CD14-positive monocyte (primary cell): ENCODE measurements at regions not wholly inside any gene's neighbourhood (a gene's known extent, or its start where the extent isn't known, plus 50 kb on each side); places are given as distances from the start of the nearest gene placed in this dataset.

Experiments used
- DNase-seq, 3 donors: peaks; one replicate each; pipeline ENCODE4 v3.0.0-alpha.2; 2011 to 2022
- H2AFZ ChIP-seq: 2 replicates; pipeline ENCODE4 v1.6.0; 2012; ENCODE audit warnings: mild to moderate bottlenecking, low read depth, low read length, inconsistent platforms; ENCODE audit not compliant: insufficient read depth, poor library complexity, severe bottlenecking
- H3K27ac ChIP-seq, 2 donors: 1 replicate in 1 of 2; 2 replicates in 1 of 2; pipeline ENCODE4 v1.5.1; 2012 to 2013; ENCODE audit warnings: low read length in 2 of 2, control low read depth in 1 of 2, inconsistent platforms in 1 of 2, low read depth in 1 of 2, mild to moderate bottlenecking in 1 of 2
- H3K27me3 ChIP-seq, 2 donors: one replicate each; pipeline versions ENCODE4 v1.6.0 to v1.6.1; 2011 to 2013; ENCODE audit warnings: low read length in 2 of 2; ENCODE audit not compliant: control insufficient read depth in 2 of 2, insufficient read depth in 2 of 2
- H3K36me3 ChIP-seq, 2 donors: replicated peaks in 1 of 2; 1 replicate in 1 of 2; 2 replicates in 1 of 2; pipeline versions ENCODE4 v1.5.1 to v1.6.1; 2012 to 2013; ENCODE audit warnings: low read length in 2 of 2, control low read depth in 1 of 2, inconsistent platforms in 1 of 2, mild to moderate bottlenecking in 1 of 2; ENCODE audit not compliant: insufficient read depth in 2 of 2, control insufficient read depth in 1 of 2
- H3K4me1 ChIP-seq, 2 donors: 1 replicate in 1 of 2; 2 replicates in 1 of 2; pipeline versions ENCODE4 v1.5.1 to v1.6.1; 2012 to 2013; ENCODE audit warnings: low read length in 2 of 2, control low read depth in 1 of 2, inconsistent platforms in 1 of 2, mild to moderate bottlenecking in 1 of 2, moderate library complexity in 1 of 2; ENCODE audit not compliant: insufficient read depth in 2 of 2, control insufficient read depth in 1 of 2
- H3K4me2 ChIP-seq: replicated peaks from 2 replicates; pipeline ENCODE3; 2012; ENCODE audit warnings: low read length, moderate library complexity, mild to moderate bottlenecking; ENCODE audit not compliant: poor library complexity, severe bottlenecking; ENCODE audit errors: extremely low read depth
- H3K4me3 ChIP-seq, 3 experiments: fragments of 200-600 bp in 1 of 3; sonication (generic) in 1 of 3; replicated peaks in 1 of 3; 1 replicate in 2 of 3; 2 replicates in 1 of 3; pipeline ENCODE4 v1.5.1; 2011 to 2013; ENCODE audit warnings: low read length in 3 of 3, mild to moderate bottlenecking in 3 of 3, control low read depth in 2 of 3, low read depth in 2 of 3, inconsistent platforms in 1 of 3, moderate library complexity in 1 of 3
- H3K79me2 ChIP-seq: 2 replicates; pipeline ENCODE4 v1.6.0; 2012; ENCODE audit warnings: mild to moderate bottlenecking, control low read depth, inconsistent platforms, low read length, moderate library complexity; ENCODE audit not compliant: insufficient read depth
- H3K9ac ChIP-seq: 2 replicates; pipeline ENCODE4 v1.6.0; 2017; ENCODE audit warnings: low read length, mild to moderate bottlenecking; ENCODE audit not compliant: insufficient read depth, poor library complexity, severe bottlenecking
- H3K9me3 ChIP-seq, 2 donors: replicated peaks in 1 of 2; 1 replicate in 1 of 2; 2 replicates in 1 of 2; pipeline versions ENCODE4 v1.5.1 to v1.6.1; 2012 to 2013; ENCODE audit warnings: low read length in 2 of 2, control low read depth in 1 of 2; ENCODE audit not compliant: control insufficient read depth in 1 of 2, insufficient read depth in 1 of 2
- H4K20me1 ChIP-seq: 2 replicates; pipeline ENCODE4 v1.6.0; 2012; ENCODE audit warnings: mild to moderate bottlenecking, low read length, control low read depth, moderate library complexity; ENCODE audit not compliant: insufficient read depth
- H3K27ac Mint-ChIP-seq, 7 donors: one replicate each; pipeline ENCODE4 v1.8.0; 2020; ENCODE audit warnings: mild to moderate bottlenecking in 7 of 7, mixed read lengths in 7 of 7, moderate library complexity in 6 of 7, inconsistent platforms in 2 of 7
- H3K27me3 Mint-ChIP-seq, 3 donors: one replicate each; pipeline ENCODE4 v1.8.0; 2021 to 2022; ENCODE audit warnings: low read depth in 3 of 3, mild to moderate bottlenecking in 3 of 3, mixed read lengths in 3 of 3, moderate library complexity in 3 of 3, inconsistent platforms in 1 of 3
- H3K36me3 Mint-ChIP-seq, 2 donors: one replicate each; pipeline ENCODE4 v1.8.0; 2020; ENCODE audit warnings: mixed read lengths in 2 of 2, inconsistent platforms in 1 of 2, mild to moderate bottlenecking in 1 of 2
- H3K4me1 Mint-ChIP-seq: one replicate; pipeline ENCODE4 v1.8.0; 2020; ENCODE audit warnings: mild to moderate bottlenecking, mixed read lengths
- H3K4me3 Mint-ChIP-seq, 2 donors: one replicate each; pipeline ENCODE4 v1.8.0; 2020; ENCODE audit warnings: mild to moderate bottlenecking in 2 of 2, mixed read lengths in 2 of 2, moderate library complexity in 1 of 2
- H3K9me3 Mint-ChIP-seq, 7 donors: one replicate each; pipeline ENCODE4 v1.8.0; 2020 to 2022; ENCODE audit warnings: mixed read lengths in 7 of 7, mild to moderate bottlenecking in 6 of 7, moderate library complexity in 6 of 7, inconsistent platforms in 2 of 7
- CTCF ChIP-seq: fragments of 200-600 bp; IDR thresholded peaks from one replicate; pipeline ENCODE4 v1.8.0; 2022; ENCODE audit warnings: antibody characterized with exemption, mild to moderate bottlenecking
- WGBS: methylation state at CpG from one replicate; pipeline ENCODE4 v1.1.5; 2013; ENCODE audit warnings: missing lambda C conversion rate; ENCODE audit not compliant: insufficient coverage; 5-methylcytosine and 5-hydroxymethylcytosine counted together
- intact Hi-C, 2 donors: fragments of 100-400 bp; cut with micrococcal nuclease; formaldehyde crosslinking; loops; one replicate each; pipeline versions ENCODE4 v1.15.0 to v1.15.1; 2023

- no peaks in the 10 kb centered on the region for H3K9me3 ChIP-seq
- no peak for DNase-seq
- no peak overlapping the region for H3K4me2 ChIP-seq
- H2AFZ ChIP-seq: no peak overlapping the region
- no peaks in the 10 kb centered on the region for H3K36me3 Mint-ChIP-seq
- no peaks in the 10 kb centered on the region for H3K27me3 ChIP-seq
- H3K4me3 ChIP-seq: no peak overlapping the region
- H3K27ac Mint-ChIP-seq: no peak overlapping the region
- H3K79me2 ChIP-seq: no peaks in the 10 kb centered on the region
- whole genome bisulfite sequencing: no CpG with 5 or more reads among the region's 1 CpG
- H3K27ac ChIP-seq: no peak overlapping the region
- H3K4me1 ChIP-seq: peaks cover 14 to 17% of the 10 kb centered on the region in 2 donors
- no peaks in the 10 kb centered on the region for H3K9me3 Mint-ChIP-seq
- no peaks in the 10 kb centered on the region for H4K20me1 ChIP-seq
- H3K36me3 ChIP-seq: no peaks in the 10 kb centered on the region
- peaks cover 17% of the 10 kb centered on the region for H3K4me1 Mint-ChIP-seq
- TF ChIP-seq CTCF: no peak
- no peak overlapping the region for H3K9ac ChIP-seq
- intact Hi-C loops: loop anchor here in 1 of 2 donors (10.0 kb wide), 1 partner anchor 54 kb away; no protein-coding TSS in a partner anchor
- H3K4me3 Mint-ChIP-seq: no peak overlapping the region
- H3K27me3 Mint-ChIP-seq: peaks cover 0 to 4% (median 0%) of the 10 kb centered on the region in 3 donors
Measured at GRCh38 chr4:87908336-87908735, 67.2 kb upstream of the SPP1 start.

GRCh38 chr4:87910795-87911194 lies 64.7 kb upstream of the SPP1 start:
- peaks cover 0 to 4% (median 0%) of the 10 kb centered on the region in 3 donors for H3K27me3 Mint-ChIP-seq
- no peaks in the 10 kb centered on the region for H3K27me3 ChIP-seq
- H3K4me3 ChIP-seq: no peak overlapping the region
- no peak overlapping the region for H3K27ac ChIP-seq
- H3K36me3 Mint-ChIP-seq: no peaks in the 10 kb centered on the region
- DNase-seq: no peak
- no peak for TF ChIP-seq CTCF
- no peaks in the 10 kb centered on the region for H4K20me1 ChIP-seq
- H2AFZ ChIP-seq: peak overlapping the region; percentile 41
- H3K27ac Mint-ChIP-seq: no peak overlapping the region
- peaks cover 0 to 3% (median 0%) of the 10 kb centered on the region in 7 donors for H3K9me3 Mint-ChIP-seq
- H3K79me2 ChIP-seq: no peaks in the 10 kb centered on the region
- no peaks in the 10 kb centered on the region for H3K9me3 ChIP-seq
- 87% methylated on average over 4 of the region's 5 CpGs for WGBS
- H3K4me3 Mint-ChIP-seq: no peak overlapping the region
- intact Hi-C loops: no loop called here
- H3K9ac ChIP-seq: no peak overlapping the region
- H3K4me1 Mint-ChIP-seq: peaks cover 17% of the 10 kb centered on the region
- peaks cover 14 to 17% of the 10 kb centered on the region in 2 donors for H3K4me1 ChIP-seq
- H3K36me3 ChIP-seq: no peaks in the 10 kb centered on the region
- no peak overlapping the region for H3K4me2 ChIP-seq
